Lower lobe of right lung (tissue), 2 donors: ENCODE measurements at regions not wholly inside any gene's neighbourhood (a gene's known extent, or its start where the extent isn't known, plus 50 kb on each side); places are given as distances from the start of the nearest gene placed in this dataset.

Experiments
- ATAC-seq, 2 donors: fragments of 200-7000 bp; cut with Tn5 transposase; one replicate each; pipeline ENCODE4 v1.9.1; 2020 to 2022; ENCODE audit warnings: mild to moderate bottlenecking in 2 of 2, moderate library complexity in 2 of 2
- DNase-seq: peaks from one replicate; pipeline ENCODE4 v3.0.0-alpha.2; 2020
- H3K27ac ChIP-seq: fragments of 200-600 bp; one replicate; pipeline ENCODE4 v1.8.0; 2022
- H3K27me3 ChIP-seq: fragments of 200-600 bp; one replicate; pipeline ENCODE4 v1.8.0; 2022; ENCODE audit warnings: low read depth
- H3K36me3 ChIP-seq: fragments of 200-600 bp; one replicate; pipeline ENCODE4 v1.8.0; 2022; ENCODE audit warnings: mild to moderate bottlenecking
- H3K4me1 ChIP-seq: fragments of 200-600 bp; one replicate; pipeline ENCODE4 v1.8.0; 2022
- H3K4me3 ChIP-seq: fragments of 200-600 bp; one replicate; pipeline ENCODE4 v1.8.0; 2022; ENCODE audit warnings: mild to moderate bottlenecking
- H3K9me3 ChIP-seq: fragments of 200-600 bp; one replicate; pipeline ENCODE4 v1.8.0; 2022
- intact Hi-C: fragments of 100-400 bp; cut with DNase I; formaldehyde crosslinking; loops from one replicate; pipeline ENCODE4 v1.11.0; 2022
- TF ChIP-seq, protein P1 (sequence below): fragments of 200-600 bp; IDR thresholded peaks from one replicate; pipeline ENCODE4 v1.8.0; 2022; ENCODE audit warnings: antibody characterized with exemption, mild to moderate bottlenecking
- donor health status: DM: no; HTN: yes; CAD: no; lungs with severe emphysema.

DNA sequence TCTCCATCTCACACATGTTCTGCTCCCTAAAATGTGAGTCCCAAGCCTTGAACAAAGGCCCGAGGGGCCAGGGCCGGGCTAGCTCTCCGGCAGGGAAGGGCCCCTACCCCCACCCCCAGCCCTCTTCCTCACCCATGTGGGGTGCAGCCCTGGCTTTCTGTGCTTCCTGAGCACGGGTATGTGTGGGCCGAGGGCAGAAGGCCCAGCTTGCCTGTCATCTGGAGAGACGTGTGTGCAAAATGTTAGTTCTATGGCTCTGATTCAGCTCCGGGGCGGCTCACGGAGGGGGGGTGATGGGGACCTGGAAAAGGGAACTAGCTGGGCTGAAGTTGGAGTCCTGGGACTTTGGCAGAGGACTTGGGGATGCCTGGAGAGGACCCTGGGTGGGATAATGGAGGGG lies 90.3 kb upstream of the ARAP3 start:
- Histone ChIP-seq H3K36me3 (no peaks in the 10 kb centered on the region), H3K27me3 (peaks cover 3% of the 10 kb centered on the region), H3K9me3 (no peaks in the 10 kb centered on the region), H3K4me3 (no peak overlapping the region), H3K4me1 (no peaks in the 10 kb centered on the region), H3K27ac (no peak overlapping the region)
- ATAC-seq (peak in 1 of 2 donors; percentile 14), DNase-seq (no peak)
- intact Hi-C loops: no loop called here
- TF ChIP-seq, protein P1, sequence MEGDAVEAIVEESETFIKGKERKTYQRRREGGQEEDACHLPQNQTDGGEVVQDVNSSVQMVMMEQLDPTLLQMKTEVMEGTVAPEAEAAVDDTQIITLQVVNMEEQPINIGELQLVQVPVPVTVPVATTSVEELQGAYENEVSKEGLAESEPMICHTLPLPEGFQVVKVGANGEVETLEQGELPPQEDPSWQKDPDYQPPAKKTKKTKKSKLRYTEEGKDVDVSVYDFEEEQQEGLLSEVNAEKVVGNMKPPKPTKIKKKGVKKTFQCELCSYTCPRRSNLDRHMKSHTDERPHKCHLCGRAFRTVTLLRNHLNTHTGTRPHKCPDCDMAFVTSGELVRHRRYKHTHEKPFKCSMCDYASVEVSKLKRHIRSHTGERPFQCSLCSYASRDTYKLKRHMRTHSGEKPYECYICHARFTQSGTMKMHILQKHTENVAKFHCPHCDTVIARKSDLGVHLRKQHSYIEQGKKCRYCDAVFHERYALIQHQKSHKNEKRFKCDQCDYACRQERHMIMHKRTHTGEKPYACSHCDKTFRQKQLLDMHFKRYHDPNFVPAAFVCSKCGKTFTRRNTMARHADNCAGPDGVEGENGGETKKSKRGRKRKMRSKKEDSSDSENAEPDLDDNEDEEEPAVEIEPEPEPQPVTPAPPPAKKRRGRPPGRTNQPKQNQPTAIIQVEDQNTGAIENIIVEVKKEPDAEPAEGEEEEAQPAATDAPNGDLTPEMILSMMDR: no peak

DNA sequence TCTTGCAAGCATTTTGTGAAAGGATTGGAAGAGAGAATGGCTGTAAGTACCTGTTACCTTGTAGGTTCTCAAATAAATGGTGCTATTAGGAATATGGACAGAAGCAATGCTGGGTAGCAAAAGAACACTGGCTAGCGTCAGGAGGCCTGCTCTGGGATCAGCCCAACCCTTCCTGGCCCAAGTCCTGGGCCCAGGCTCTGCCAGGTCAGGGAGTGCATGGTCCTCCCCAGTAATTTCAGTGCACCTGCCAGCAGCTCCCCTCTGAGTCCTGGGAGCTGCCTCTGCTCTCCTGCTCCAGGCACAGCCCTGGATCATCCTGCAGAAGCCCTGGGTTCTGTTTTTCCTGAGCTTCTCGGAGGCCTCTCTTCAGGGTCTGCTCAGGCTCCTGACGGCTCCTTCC lies 89.5 kb upstream of the ARAP3 start:
- no peaks in the 10 kb centered on the region for H3K36me3 ChIP-seq
- no peaks in the 10 kb centered on the region for H3K9me3 ChIP-seq
- H3K4me3 ChIP-seq: no peak overlapping the region
- TF ChIP-seq, protein P1: no peak
- no peaks in the 10 kb centered on the region for H3K4me1 ChIP-seq
- no peak overlapping the region for H3K27ac ChIP-seq
- intact Hi-C loops: no loop called here
- H3K27me3 ChIP-seq: peaks cover 3% of the 10 kb centered on the region
- no peak for ATAC-seq
- no peak for DNase-seq

DNA sequence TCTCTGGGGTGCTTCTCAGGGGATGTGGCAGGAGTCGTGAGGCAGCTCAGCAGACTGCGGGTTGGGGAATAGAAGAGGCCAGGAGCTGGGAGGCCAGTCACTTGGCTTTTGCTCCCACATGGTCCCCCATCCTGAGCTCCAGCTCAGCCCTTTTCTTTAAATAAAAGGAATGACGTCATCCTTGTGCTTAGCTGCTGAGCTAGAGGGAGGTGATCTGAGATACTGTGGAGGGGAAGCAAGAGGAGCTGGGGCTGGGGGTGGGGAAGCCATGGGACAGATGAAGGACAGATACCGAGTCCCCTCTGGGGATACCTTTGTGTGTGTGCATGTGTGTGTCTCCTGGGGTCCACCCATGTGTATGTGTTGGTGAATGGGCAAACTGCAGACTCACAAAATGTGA lies 89.0 kb upstream of the ARAP3 start:
- Histone ChIP-seq H3K9me3 (no peaks in the 10 kb centered on the region), H3K27ac (no peak overlapping the region), H3K27me3 (peaks cover 3% of the 10 kb centered on the region), H3K4me1 (no peaks in the 10 kb centered on the region), H3K36me3 (no peaks in the 10 kb centered on the region), H3K4me3 (no peak overlapping the region)
- intact Hi-C loops: no loop called here
- TF ChIP-seq, protein P1: no peak
- no peak for ATAC-seq
- DNase-seq: no peak

DNA sequence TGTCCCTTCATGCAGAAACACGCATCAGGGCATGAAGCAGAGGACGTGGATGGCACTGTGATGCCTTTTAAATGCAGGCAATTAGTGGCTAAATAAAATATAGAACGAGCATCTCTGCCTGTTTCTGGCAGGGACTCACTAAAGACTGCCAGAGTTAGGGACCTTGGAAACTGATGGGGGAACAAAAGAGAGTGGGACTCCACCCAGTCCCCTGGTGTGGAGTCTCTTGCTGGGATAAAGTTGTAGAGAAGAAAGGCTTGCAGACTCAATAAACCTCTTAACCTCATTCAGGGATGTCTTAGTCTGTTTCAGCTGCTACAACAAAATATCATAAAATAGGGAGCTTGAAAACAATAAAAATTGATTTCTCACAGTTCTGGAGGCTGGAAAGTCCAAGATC lies 87.6 kb upstream of the ARAP3 start:
- DNase-seq (no peak), ATAC-seq (no peak)
- H3K27ac ChIP-seq: no peak overlapping the region
- H3K27me3 ChIP-seq: peaks cover 3% of the 10 kb centered on the region
- H3K9me3 ChIP-seq: no peaks in the 10 kb centered on the region
- TF ChIP-seq, protein P1: no peak
- H3K36me3 ChIP-seq: no peaks in the 10 kb centered on the region
- H3K4me1 ChIP-seq: no peaks in the 10 kb centered on the region
- no peak overlapping the region for H3K4me3 ChIP-seq
- intact Hi-C loops: no loop called here

DNA sequence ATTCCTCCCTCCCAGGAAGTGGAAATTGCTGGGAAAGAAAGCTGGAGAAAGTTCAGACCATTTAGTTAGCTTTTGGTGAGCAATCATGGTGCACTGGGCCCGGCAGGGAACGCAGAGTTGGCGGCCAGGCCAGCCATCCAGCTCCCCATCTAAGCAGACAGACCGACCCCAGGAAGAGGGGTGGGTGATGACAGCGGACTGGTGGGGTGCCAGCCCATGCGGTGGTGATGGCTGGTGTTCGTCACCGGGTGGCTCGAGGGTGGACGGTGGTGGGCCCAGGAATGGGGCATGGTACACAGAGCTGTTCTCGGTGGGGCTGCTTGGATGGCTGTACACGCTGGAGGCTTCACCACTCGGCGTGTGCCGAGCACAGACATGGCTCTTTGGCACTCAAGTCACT lies 85.6 kb upstream of the ARAP3 start:
- Histone ChIP-seq H3K36me3 (no peaks in the 10 kb centered on the region), H3K9me3 (no peaks in the 10 kb centered on the region), H3K27ac (no peak overlapping the region), H3K27me3 (no peaks in the 10 kb centered on the region), H3K4me3 (no peak overlapping the region), H3K4me1 (no peaks in the 10 kb centered on the region)
- intact Hi-C loops: no loop called here
- ATAC-seq (no peak), DNase-seq (no peak)
- TF ChIP-seq, protein P1: no peak
